ENCODE measurements at regions not wholly inside any gene's neighbourhood (a gene's known extent, or its start where the extent isn't known, plus 50 kb on each side); places are given as distances from the start of the nearest gene placed in this dataset.

DNA sequence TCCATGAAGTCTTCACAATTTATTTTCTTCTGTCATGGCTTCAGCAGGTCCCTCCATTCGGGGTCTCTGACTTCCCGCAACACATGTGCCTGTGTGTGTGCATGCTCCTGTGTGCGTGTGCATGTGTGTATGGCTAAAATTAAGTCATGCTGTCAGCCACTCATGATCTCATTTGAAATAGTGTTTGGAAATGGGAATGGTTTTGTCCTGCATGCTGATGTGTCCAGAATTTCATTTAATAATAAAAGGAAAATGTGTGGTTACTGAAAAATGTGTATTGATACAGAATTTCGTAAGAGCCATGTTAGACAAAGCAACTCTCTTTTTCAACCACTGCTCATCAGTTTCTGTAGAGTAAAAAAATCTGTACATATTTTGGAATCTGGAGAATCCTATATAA, 123.8 kb upstream of the PRDX6 start:
- Histone ChIP-seq H3K79me2 (ENCODE audit: low read length) (no peaks in the 10 kb centered on the region), H3K4me3 (ENCODE audit: low read length) (no peak overlapping the region), H3K27ac (ENCODE audit: low read length) (no peak overlapping the region), H2AFZ (ENCODE audit: low read depth, low read length) (no peak overlapping the region), H3K36me3 (replicated peaks; ENCODE audit: low read depth, low read length) (no peaks in the 10 kb centered on the region), H3K4me2 (ENCODE audit: low read length) (no peak overlapping the region), H3K9ac (ENCODE audit: low read length) (no peak overlapping the region), H4K20me1 (ENCODE audit: insufficient read depth, low read length) (no peaks in the 10 kb centered on the region), H3K9me3 (ENCODE audit: insufficient read depth, low read length) (no peaks in the 10 kb centered on the region), H3K4me1 (ENCODE audit: low read length) (peaks cover 21% of the 10 kb centered on the region), H3K27me3 (ENCODE audit: low read depth, low read length) (no peaks in the 10 kb centered on the region)
- TF ChIP-seq EZH2phosphoT487 (IDR thresholded peaks at IDR 0.05; ENCODE audit: low read depth): no peak
- TF ChIP-seq, protein P1, sequence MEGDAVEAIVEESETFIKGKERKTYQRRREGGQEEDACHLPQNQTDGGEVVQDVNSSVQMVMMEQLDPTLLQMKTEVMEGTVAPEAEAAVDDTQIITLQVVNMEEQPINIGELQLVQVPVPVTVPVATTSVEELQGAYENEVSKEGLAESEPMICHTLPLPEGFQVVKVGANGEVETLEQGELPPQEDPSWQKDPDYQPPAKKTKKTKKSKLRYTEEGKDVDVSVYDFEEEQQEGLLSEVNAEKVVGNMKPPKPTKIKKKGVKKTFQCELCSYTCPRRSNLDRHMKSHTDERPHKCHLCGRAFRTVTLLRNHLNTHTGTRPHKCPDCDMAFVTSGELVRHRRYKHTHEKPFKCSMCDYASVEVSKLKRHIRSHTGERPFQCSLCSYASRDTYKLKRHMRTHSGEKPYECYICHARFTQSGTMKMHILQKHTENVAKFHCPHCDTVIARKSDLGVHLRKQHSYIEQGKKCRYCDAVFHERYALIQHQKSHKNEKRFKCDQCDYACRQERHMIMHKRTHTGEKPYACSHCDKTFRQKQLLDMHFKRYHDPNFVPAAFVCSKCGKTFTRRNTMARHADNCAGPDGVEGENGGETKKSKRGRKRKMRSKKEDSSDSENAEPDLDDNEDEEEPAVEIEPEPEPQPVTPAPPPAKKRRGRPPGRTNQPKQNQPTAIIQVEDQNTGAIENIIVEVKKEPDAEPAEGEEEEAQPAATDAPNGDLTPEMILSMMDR (IDR thresholded peaks at IDR 0.05; ENCODE audit: low read depth, low read length): no peak

DNA sequence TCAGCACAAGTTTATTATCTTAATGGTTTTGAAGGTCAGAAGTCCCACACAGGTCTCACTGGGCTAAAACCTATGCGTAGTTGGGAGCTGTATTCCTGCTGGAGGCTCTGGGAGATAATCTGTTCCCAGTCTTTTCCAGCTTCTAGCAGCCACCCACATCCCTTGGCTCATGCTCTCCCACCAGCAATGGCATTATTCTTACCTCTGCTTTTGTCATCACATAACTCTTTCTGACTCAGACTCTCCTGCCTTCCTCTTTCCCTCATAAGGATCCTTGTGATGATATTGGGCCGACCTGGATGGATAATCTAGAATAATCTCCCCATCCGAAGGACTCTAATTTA, 122.2 kb upstream of the PRDX6 start:
- TF ChIP-seq, protein P1 (IDR thresholded peaks at IDR 0.05; ENCODE audit: low read depth, low read length): no peak
- TF ChIP-seq EZH2phosphoT487 (IDR thresholded peaks at IDR 0.05; ENCODE audit: low read depth): no peak
- H3K79me2 ChIP-seq (ENCODE audit: low read length): no peaks in the 10 kb centered on the region
- H3K4me1 ChIP-seq (ENCODE audit: low read length): peaks cover 21% of the 10 kb centered on the region
- peak overlapping the region; percentile 36 for H2AFZ ChIP-seq (ENCODE audit: low read depth, low read length)
- H3K27me3 ChIP-seq (ENCODE audit: low read depth, low read length): no peaks in the 10 kb centered on the region
- no peaks in the 10 kb centered on the region for H4K20me1 ChIP-seq (ENCODE audit: insufficient read depth, low read length)
- no peaks in the 10 kb centered on the region for H3K36me3 ChIP-seq (replicated peaks; ENCODE audit: low read depth, low read length)
- H3K4me2 ChIP-seq (ENCODE audit: low read length): peak overlapping the region; percentile 63
- H3K27ac ChIP-seq (ENCODE audit: low read length): no peak overlapping the region
- H3K9me3 ChIP-seq (ENCODE audit: insufficient read depth, low read length): no peaks in the 10 kb centered on the region
- no peak overlapping the region for H3K9ac ChIP-seq (ENCODE audit: low read length)
- peak overlapping the region; percentile 45 for H3K4me3 ChIP-seq (ENCODE audit: low read length)

DNA sequence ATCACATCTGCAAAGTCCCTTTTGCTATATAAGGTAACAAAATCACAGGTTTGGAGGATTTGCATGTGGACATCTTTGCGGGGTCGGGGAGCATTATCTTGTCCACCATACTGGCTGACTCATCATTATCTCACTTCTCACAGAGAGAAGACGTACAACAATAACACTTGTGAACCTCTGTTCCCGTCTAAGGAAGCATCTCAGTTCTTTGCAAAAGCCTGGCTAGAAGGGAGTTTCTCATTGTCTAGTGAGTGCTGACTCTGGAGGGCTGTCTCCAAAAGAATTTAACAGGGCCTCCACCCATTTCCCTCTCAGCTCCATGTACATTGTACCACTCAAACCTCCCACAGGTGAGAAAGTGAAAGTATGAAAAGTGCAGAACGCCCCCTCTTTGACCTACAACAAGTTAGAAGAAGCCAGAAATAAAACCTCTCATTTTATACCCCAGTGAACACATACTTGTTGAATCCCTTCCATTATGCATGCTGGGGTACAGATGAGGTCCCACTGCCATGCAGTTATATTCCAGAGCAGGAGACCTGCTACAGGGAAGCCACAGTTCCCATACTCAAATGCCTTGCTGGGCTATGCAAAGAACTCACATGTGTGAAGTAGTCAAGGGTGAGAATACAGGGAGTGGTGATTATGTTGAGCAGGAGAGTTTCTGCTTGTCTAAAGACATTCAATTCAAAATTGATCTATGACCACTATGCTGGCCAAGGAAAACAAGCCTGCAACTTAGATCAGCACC, 121.7 kb upstream of the PRDX6 start:
- peak overlapping the region; percentile 36 for H2AFZ ChIP-seq (ENCODE audit: low read depth, low read length)
- peak overlapping the region; percentile 63 for H3K4me2 ChIP-seq (ENCODE audit: low read length)
- no peaks in the 10 kb centered on the region for H3K36me3 ChIP-seq (replicated peaks; ENCODE audit: low read depth, low read length)
- no peaks in the 10 kb centered on the region for H4K20me1 ChIP-seq (ENCODE audit: insufficient read depth, low read length)
- no peaks in the 10 kb centered on the region for H3K79me2 ChIP-seq (ENCODE audit: low read length)
- H3K4me3 ChIP-seq (ENCODE audit: low read length): peak overlapping the region; percentile 45
- no peak overlapping the region for H3K9ac ChIP-seq (ENCODE audit: low read length)
- TF ChIP-seq EZH2phosphoT487 (IDR thresholded peaks at IDR 0.05; ENCODE audit: low read depth): no peak
- TF ChIP-seq, protein P1 (IDR thresholded peaks at IDR 0.05; ENCODE audit: low read depth, low read length): no peak
- H3K27me3 ChIP-seq (ENCODE audit: low read depth, low read length): no peaks in the 10 kb centered on the region
- H3K4me1 ChIP-seq (ENCODE audit: low read length): peaks cover 27% of the 10 kb centered on the region
- H3K27ac ChIP-seq (ENCODE audit: low read length): no peak overlapping the region
- H3K9me3 ChIP-seq (ENCODE audit: insufficient read depth, low read length): no peaks in the 10 kb centered on the region

DNA sequence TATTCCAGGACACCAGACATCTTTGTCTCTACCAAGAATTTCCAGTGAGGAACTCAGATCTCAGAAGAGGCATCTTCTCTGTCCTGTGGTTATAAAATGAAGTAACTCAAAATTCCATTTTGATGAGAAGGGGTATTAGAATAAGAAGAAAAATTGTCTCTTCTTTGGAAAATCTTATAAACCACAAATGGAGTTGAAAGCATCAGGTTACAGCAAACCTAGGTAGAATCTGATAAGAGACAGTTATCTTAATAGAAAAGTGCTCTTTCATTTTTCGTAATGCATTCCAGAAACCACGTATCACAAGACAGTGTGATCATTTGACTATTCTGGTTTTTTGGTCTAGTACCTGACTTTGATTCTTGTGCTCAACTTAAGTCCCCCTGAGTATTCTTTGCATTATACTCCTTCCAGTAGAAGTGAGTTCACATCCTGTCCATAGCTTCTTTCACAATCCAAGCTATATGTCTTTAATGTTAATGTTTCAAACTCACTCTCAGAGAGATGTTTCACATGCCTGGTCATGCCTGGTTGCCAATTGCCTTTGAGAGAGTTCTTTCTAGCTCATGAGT, 120.9 kb upstream of the PRDX6 start:
- Histone ChIP-seq H3K79me2 (ENCODE audit: low read length) (no peaks in the 10 kb centered on the region), H3K9ac (ENCODE audit: low read length) (no peak overlapping the region), H3K27me3 (ENCODE audit: low read depth, low read length) (no peaks in the 10 kb centered on the region), H3K4me3 (ENCODE audit: low read length) (no peak overlapping the region), H3K36me3 (replicated peaks; ENCODE audit: low read depth, low read length) (no peaks in the 10 kb centered on the region), H3K4me1 (ENCODE audit: low read length) (peaks cover 34% of the 10 kb centered on the region), H3K4me2 (ENCODE audit: low read length) (peak overlapping the region; percentile 63), H4K20me1 (ENCODE audit: insufficient read depth, low read length) (no peaks in the 10 kb centered on the region), H2AFZ (ENCODE audit: low read depth, low read length) (no peak overlapping the region), H3K27ac (ENCODE audit: low read length) (no peak overlapping the region), H3K9me3 (ENCODE audit: insufficient read depth, low read length) (no peaks in the 10 kb centered on the region)
- TF ChIP-seq, protein P1 (IDR thresholded peaks at IDR 0.05; ENCODE audit: low read depth, low read length): no peak
